HEK293T (cell line): ENCODE measurements at regions not wholly inside any gene's neighbourhood (a gene's known extent, or its start where the extent isn't known, plus 50 kb on each side); places are given as distances from the start of the nearest gene placed in this dataset.

Experiments
- ELF4 ChIP-seq: fragments of 450-650 bp; IDR thresholded peaks from 2 replicates; pipeline ENCODE4 v1.6.1; 2017; ENCODE audit warnings: antibody characterized with exemption
- FOXK2 ChIP-seq: fragments of 450-650 bp; IDR thresholded peaks from 2 replicates; pipeline ENCODE4 v1.6.1; 2016; ENCODE audit warnings: mild to moderate bottlenecking
- FOXM1 ChIP-seq: fragments of 450-650 bp; IDR thresholded peaks from 2 replicates; pipeline ENCODE4 v1.6.1; 2017; ENCODE audit warnings: mild to moderate bottlenecking, borderline replicate concordance
- HDGF ChIP-seq: fragments of 450-650 bp; IDR thresholded peaks from 2 replicates; pipeline ENCODE4 v1.6.1; 2017; ENCODE audit warnings: antibody characterized with exemption, borderline replicate concordance
- SP1 ChIP-seq: fragments of 450-650 bp; IDR thresholded peaks from 2 replicates; pipeline ENCODE4 v1.6.1; 2017
- ZNF384 ChIP-seq: fragments of 450-650 bp; IDR thresholded peaks from 2 replicates; pipeline ENCODE4 v1.6.1; 2016

GRCh38 chr16:86931410-86931941 is 353.1 kb downstream of the FOXL1 start:
- TF ChIP-seq FOXK2 (no peak), ZNF384 (no peak), ELF4 (no peak), SP1 (no peak), FOXM1 (no peak), HDGF (no peak)
